Neural progenitor cell (in vitro differentiated cells): ENCODE measurements at regions not wholly inside any gene's neighbourhood (a gene's known extent, or its start where the extent isn't known, plus 50 kb on each side); places are given as distances from the start of the nearest gene placed in this dataset.
A peak's percentile ranks its signal among the peaks of the same experiment; 100 is the strongest.

ENCODE experiments used
- DNase-seq: peaks from one replicate; pipeline ENCODE4 v3.0.0-alpha.2; 2016; ENCODE audit warnings: low spot score
- H2AFZ ChIP-seq: fragments of 200-600 bp; sonication (generic); replicated peaks from 2 replicates; pipeline ENCODE4 v1.6.1; 2016; ENCODE audit warnings: antibody characterized with exemption
- H3F3A ChIP-seq: fragments of 200-600 bp; sonication (generic); 2 replicates; pipeline ENCODE4 v1.6.1; 2016; ENCODE audit warnings: antibody characterized with exemption, low read depth
- H3K27ac ChIP-seq: fragments of 200-600 bp; sonication (generic); 2 replicates; pipeline ENCODE4 v1.5.1; 2016; ENCODE audit warnings: mild to moderate bottlenecking
- H3K27me3 ChIP-seq: fragments of 200-600 bp; sonication (generic); 2 replicates; pipeline ENCODE4 v1.6.1; 2016; ENCODE audit warnings: mild to moderate bottlenecking, moderate library complexity
- H3K36me3 ChIP-seq: fragments of 200-600 bp; sonication (generic); 2 replicates; pipeline ENCODE4 v1.5.1; 2016
- H3K4me1 ChIP-seq: fragments of 200-600 bp; sonication (generic); 2 replicates; pipeline ENCODE4 v1.6.1; 2016; ENCODE audit warnings: mixed run types
- H3K4me2 ChIP-seq: fragments of 200-600 bp; sonication (generic); 2 replicates; pipeline ENCODE4 v1.6.1; 2016
- H3K4me3 ChIP-seq: fragments of 200-600 bp; sonication (generic); 2 replicates; pipeline ENCODE4 v1.5.1; 2016
- H3K79me2 ChIP-seq: fragments of 200-600 bp; sonication (generic); 2 replicates; pipeline ENCODE4 v1.6.1; 2016; ENCODE audit warnings: low read depth
- H3K9ac ChIP-seq: fragments of 200-600 bp; sonication (generic); 2 replicates; pipeline ENCODE4 v1.6.1; 2016
- H3K9me3 ChIP-seq: fragments of 200-600 bp; sonication (generic); 2 replicates; pipeline ENCODE4 v1.5.1; 2016; ENCODE audit warnings: low read depth
- H4K20me1 ChIP-seq: fragments of 200-600 bp; sonication (generic); 2 replicates; pipeline ENCODE4 v1.6.1; 2016; ENCODE audit warnings: low read depth
- H3K27ac Mint-ChIP-seq: 3 replicates; pipeline ENCODE4 v1.8.0; 2021; ENCODE audit warnings: mixed read lengths
- H3K27me3 Mint-ChIP-seq: 2 replicates; pipeline ENCODE4 v1.8.0; 2022; ENCODE audit warnings: low read depth, mild to moderate bottlenecking, inconsistent platforms, moderate library complexity, mixed read lengths; ENCODE audit not compliant: insufficient read depth
- H3K36me3 Mint-ChIP-seq: 3 replicates; pipeline ENCODE4 v1.8.0; 2021; ENCODE audit warnings: mixed read lengths
- H3K4me1 Mint-ChIP-seq: 3 replicates; pipeline ENCODE4 v1.8.0; 2021; ENCODE audit warnings: mixed read lengths
- H3K4me3 Mint-ChIP-seq: 3 replicates; pipeline ENCODE4 v1.8.0; 2021; ENCODE audit warnings: mild to moderate bottlenecking, moderate library complexity, mixed read lengths
- H3K9me3 Mint-ChIP-seq: 3 replicates; pipeline ENCODE4 v1.8.0; 2020; ENCODE audit warnings: mixed read lengths
- CTCF ChIP-seq: fragments of 200-600 bp; sonication (generic); IDR thresholded peaks from 2 replicates; pipeline ENCODE4 v1.5.1; 2017; ENCODE audit warnings: antibody characterized with exemption, mild to moderate bottlenecking
- EZH2 ChIP-seq: fragments of 200-600 bp; sonication (generic); IDR thresholded peaks from 2 replicates; pipeline ENCODE4 v1.6.1; 2017; ENCODE audit warnings: antibody characterized with exemption, mild to moderate bottlenecking, moderate library complexity
- EZH2phosphoT487 ChIP-seq: fragments of 200-600 bp; sonication (generic); IDR thresholded peaks from 2 replicates; pipeline ENCODE4 v1.6.1; 2017; ENCODE audit warnings: antibody characterized with exemption

GRCh38 chr3:459311-459670 lies 262.7 kb downstream of the CHL1 start:
- Mint-ChIP-seq H3K27ac (peak overlapping the region; percentile 96), H3K9me3 (peaks cover 4% of the 10 kb centered on the region), H3K4me1 (peaks cover 55% of the 10 kb centered on the region), H3K27me3 (peaks cover 6% of the 10 kb centered on the region), H3K36me3 (peaks cover 1% of the 10 kb centered on the region), H3K4me3 (peak overlapping the region; percentile 18)
- TF ChIP-seq EZH2: no peak
- no peak for TF ChIP-seq CTCF
- no peak for TF ChIP-seq EZH2phosphoT487
- no peak overlapping the region for H3K27ac ChIP-seq
- no peaks in the 10 kb centered on the region for H3K79me2 ChIP-seq
- no peaks in the 10 kb centered on the region for H3K36me3 ChIP-seq
- H3K4me3 ChIP-seq: no peak overlapping the region
- H3K9me3 ChIP-seq: no peaks in the 10 kb centered on the region
- no peak for DNase-seq
- H3K27me3 ChIP-seq: no peaks in the 10 kb centered on the region
- H2AFZ ChIP-seq: peak overlapping the region; percentile 56
- H3K4me2 ChIP-seq: peak overlapping the region; percentile 24
- no peak overlapping the region for H3K9ac ChIP-seq
- H3K4me1 ChIP-seq: peaks cover 33% of the 10 kb centered on the region
- no peaks in the 10 kb centered on the region for H4K20me1 ChIP-seq
- H3F3A ChIP-seq: peaks cover 19% of the 10 kb centered on the region

GRCh38 chr3:461006-461405 lies 264.4 kb downstream of the CHL1 start:
- Mint-ChIP-seq H3K4me3 (no peak overlapping the region), H3K9me3 (peaks cover 2% of the 10 kb centered on the region), H3K27ac (peak overlapping the region; percentile 83), H3K27me3 (peaks cover 5% of the 10 kb centered on the region), H3K4me1 (peaks cover 53% of the 10 kb centered on the region), H3K36me3 (no peaks in the 10 kb centered on the region)
- Histone ChIP-seq H3K4me1 (peaks cover 33% of the 10 kb centered on the region), H4K20me1 (no peaks in the 10 kb centered on the region), H3K79me2 (no peaks in the 10 kb centered on the region), H3K9ac (no peak overlapping the region), H3F3A (peaks cover 19% of the 10 kb centered on the region), H3K4me2 (no peak overlapping the region), H2AFZ (no peak overlapping the region), H3K9me3 (no peaks in the 10 kb centered on the region), H3K27me3 (no peaks in the 10 kb centered on the region), H3K27ac (no peak overlapping the region), H3K4me3 (no peak overlapping the region), H3K36me3 (no peaks in the 10 kb centered on the region)
- TF ChIP-seq EZH2: no peak
- TF ChIP-seq EZH2phosphoT487: no peak
- no peak for TF ChIP-seq CTCF
- no peak for DNase-seq

GRCh38 chr3:462851-463250 lies 266.3 kb downstream of the CHL1 start:
- H3K4me3 Mint-ChIP-seq: no peak overlapping the region
- H2AFZ ChIP-seq: no peak overlapping the region
- no peaks in the 10 kb centered on the region for H3K36me3 ChIP-seq
- peaks cover 19% of the 10 kb centered on the region for H3F3A ChIP-seq
- H3K36me3 Mint-ChIP-seq: no peaks in the 10 kb centered on the region
- peaks cover 48% of the 10 kb centered on the region for H3K4me1 Mint-ChIP-seq
- H3K27ac ChIP-seq: no peak overlapping the region
- H3K9me3 ChIP-seq: no peaks in the 10 kb centered on the region
- peak overlapping the region; percentile 8 for H3K27ac Mint-ChIP-seq
- peaks cover 33% of the 10 kb centered on the region for H3K4me1 ChIP-seq
- no peak for DNase-seq
- H3K4me3 ChIP-seq: no peak overlapping the region
- H3K4me2 ChIP-seq: no peak overlapping the region
- peaks cover 3% of the 10 kb centered on the region for H3K27me3 Mint-ChIP-seq
- H4K20me1 ChIP-seq: no peaks in the 10 kb centered on the region
- no peaks in the 10 kb centered on the region for H3K27me3 ChIP-seq
- no peak overlapping the region for H3K9ac ChIP-seq
- H3K9me3 Mint-ChIP-seq: peaks cover 2% of the 10 kb centered on the region
- TF ChIP-seq EZH2phosphoT487 (no peak), CTCF (no peak), EZH2 (no peak)
- H3K79me2 ChIP-seq: no peaks in the 10 kb centered on the region
